HG03439 (cell line): ENCODE measurements at regions not wholly inside any gene's neighbourhood (a gene's known extent, or its start where the extent isn't known, plus 50 kb on each side); places are given as distances from the start of the nearest gene placed in this dataset.

Source experiments
- ATAC-seq: cut with Tn5 transposase; IDR thresholded peaks from one replicate; pipeline ENCODE4 v1.9.1; 2021; ENCODE audit warnings: mild to moderate bottlenecking, moderate library complexity; ENCODE audit not compliant: unreplicated experiment

- no peak for ATAC-seq
Observed at GRCh38 chr5:136811551-136811950, 446.2 kb upstream of the TRPC7 start.

- ATAC-seq: no peak
Observed at GRCh38 chr5:136811086-136811485, 445.7 kb upstream of the TRPC7 start.

- no peak for ATAC-seq
Observed at GRCh38 chr5:136810261-136810801, 445.0 kb upstream of the TRPC7 start.

GRCh38 chr5:136809382-136809781, 444.0 kb upstream of the TRPC7 start:
- no peak for ATAC-seq

- ATAC-seq: no peak
Observed at GRCh38 chr5:136808756-136809155, 443.4 kb upstream of the TRPC7 start.

- no peak for ATAC-seq
Observed at GRCh38 chr5:136805466-136805865, 440.1 kb upstream of the TRPC7 start.

GRCh38 chr5:136802383-136802782, 437.0 kb upstream of the TRPC7 start:
- ATAC-seq: no peak

- ATAC-seq: no peak
Observed at GRCh38 chr5:136799806-136800372, 434.5 kb upstream of the TRPC7 start.

- no peak for ATAC-seq
Observed at GRCh38 chr5:136793300-136793699, 428.0 kb upstream of the TRPC7 start.

GRCh38 chr5:136781464-136781863, 416.1 kb upstream of the TRPC7 start:
- no peak for ATAC-seq

GRCh38 chr5:136780518-136780917, 415.2 kb upstream of the TRPC7 start:
- no peak for ATAC-seq

- ATAC-seq: no peak
Observed at GRCh38 chr5:136776022-136776927, 410.9 kb upstream of the TRPC7 start.

GRCh38 chr5:136772491-136772890, 407.1 kb upstream of the TRPC7 start:
- ATAC-seq: no peak

- ATAC-seq: peak; percentile 60
Observed at GRCh38 chr5:136769900-136770684, 404.7 kb upstream of the TRPC7 start.

- no peak for ATAC-seq
Observed at GRCh38 chr5:136769093-136769492, 403.7 kb upstream of the TRPC7 start.

- no peak for ATAC-seq
Observed at GRCh38 chr5:136768457-136768856, 403.1 kb upstream of the TRPC7 start.

GRCh38 chr5:136766456-136766855, 401.1 kb upstream of the TRPC7 start:
- ATAC-seq: no peak

- ATAC-seq: no peak
Observed at GRCh38 chr5:136764601-136765000, 399.3 kb upstream of the TRPC7 start.

GRCh38 chr5:136763548-136763947, 398.2 kb upstream of the TRPC7 start:
- no peak for ATAC-seq

- no peak for ATAC-seq
Observed at GRCh38 chr5:136754216-136754615, 388.9 kb upstream of the TRPC7 start.

GRCh38 chr5:136750224-136750862, 385.0 kb upstream of the TRPC7 start:
- ATAC-seq: no peak
